Cardiac muscle cell (in vitro differentiated cells and primary cell): ENCODE measurements at regions not wholly inside any gene's neighbourhood (a gene's known extent, or its start where the extent isn't known, plus 50 kb on each side); places are given as distances from the start of the nearest gene placed in this dataset.
A peak's percentile ranks its signal among the peaks of the same experiment; 100 is the strongest.

ENCODE experiments used
- DNase-seq, 2 donors: peaks; one replicate each; pipeline versions ENCODE4 v3.0.0 to v3.0.0-alpha.2; 2010 to 2017; ENCODE audit warnings: low read depth in 1 of 2, low spot score in 1 of 2
- H3K27ac ChIP-seq: fragments of 200-600 bp; sonication (generic); 2 replicates; pipeline ENCODE4 v1.5.1; 2016
- H3K27me3 ChIP-seq: fragments of 200-600 bp; sonication (generic); 2 replicates; pipeline ENCODE4 v1.6.0; 2016; ENCODE audit warnings: control low read depth
- H3K36me3 ChIP-seq: fragments of 200-600 bp; sonication (generic); 2 replicates; pipeline ENCODE4 v1.5.1; 2016; ENCODE audit warnings: control low read depth
- H3K4me1 ChIP-seq: fragments of 200-600 bp; sonication (generic); 2 replicates; pipeline ENCODE4 v1.8.1; 2017; ENCODE audit warnings: low read depth, mild to moderate bottlenecking, mixed run types
- H3K4me3 ChIP-seq: fragments of 200-600 bp; sonication (generic); 2 replicates; pipeline ENCODE4 v1.5.1; 2016; ENCODE audit warnings: mild to moderate bottlenecking
- H3K9me3 ChIP-seq: fragments of 200-600 bp; sonication (generic); 2 replicates; pipeline ENCODE4 v1.5.1; 2017; ENCODE audit warnings: low read depth, mild to moderate bottlenecking, control low read depth
- TF ChIP-seq, protein P1 (sequence below): IDR thresholded peaks from 2 replicates; pipeline ENCODE4 v1.5.1; 2012; ENCODE audit warnings: low read depth, mild to moderate bottlenecking, low read length

DNA sequence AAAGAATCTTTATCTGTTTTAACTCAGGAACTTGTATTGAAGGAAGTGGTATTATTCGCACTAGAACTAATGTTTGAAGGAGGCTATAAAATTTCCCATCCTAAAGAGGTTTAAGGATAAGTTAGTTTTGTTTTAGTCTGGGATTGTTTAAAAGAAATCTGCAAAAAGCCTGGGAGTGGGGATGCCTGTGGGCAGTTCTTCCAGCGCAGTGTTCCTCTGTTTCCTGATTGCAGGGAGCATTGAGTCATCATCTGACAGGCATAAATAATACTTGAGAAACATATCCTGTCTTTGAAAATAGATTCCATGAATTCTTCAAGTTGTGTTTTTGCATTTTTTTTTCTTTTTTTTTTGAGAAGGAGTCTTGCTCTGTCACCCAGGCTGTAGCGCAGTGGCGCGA is 350.8 kb upstream of the PTBP2 start:
- TF ChIP-seq, protein P1, sequence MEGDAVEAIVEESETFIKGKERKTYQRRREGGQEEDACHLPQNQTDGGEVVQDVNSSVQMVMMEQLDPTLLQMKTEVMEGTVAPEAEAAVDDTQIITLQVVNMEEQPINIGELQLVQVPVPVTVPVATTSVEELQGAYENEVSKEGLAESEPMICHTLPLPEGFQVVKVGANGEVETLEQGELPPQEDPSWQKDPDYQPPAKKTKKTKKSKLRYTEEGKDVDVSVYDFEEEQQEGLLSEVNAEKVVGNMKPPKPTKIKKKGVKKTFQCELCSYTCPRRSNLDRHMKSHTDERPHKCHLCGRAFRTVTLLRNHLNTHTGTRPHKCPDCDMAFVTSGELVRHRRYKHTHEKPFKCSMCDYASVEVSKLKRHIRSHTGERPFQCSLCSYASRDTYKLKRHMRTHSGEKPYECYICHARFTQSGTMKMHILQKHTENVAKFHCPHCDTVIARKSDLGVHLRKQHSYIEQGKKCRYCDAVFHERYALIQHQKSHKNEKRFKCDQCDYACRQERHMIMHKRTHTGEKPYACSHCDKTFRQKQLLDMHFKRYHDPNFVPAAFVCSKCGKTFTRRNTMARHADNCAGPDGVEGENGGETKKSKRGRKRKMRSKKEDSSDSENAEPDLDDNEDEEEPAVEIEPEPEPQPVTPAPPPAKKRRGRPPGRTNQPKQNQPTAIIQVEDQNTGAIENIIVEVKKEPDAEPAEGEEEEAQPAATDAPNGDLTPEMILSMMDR = no peak
- H3K27ac ChIP-seq = no peak overlapping the region
- DNase-seq = peak in 1 of 2 donors; percentile 93

DNA sequence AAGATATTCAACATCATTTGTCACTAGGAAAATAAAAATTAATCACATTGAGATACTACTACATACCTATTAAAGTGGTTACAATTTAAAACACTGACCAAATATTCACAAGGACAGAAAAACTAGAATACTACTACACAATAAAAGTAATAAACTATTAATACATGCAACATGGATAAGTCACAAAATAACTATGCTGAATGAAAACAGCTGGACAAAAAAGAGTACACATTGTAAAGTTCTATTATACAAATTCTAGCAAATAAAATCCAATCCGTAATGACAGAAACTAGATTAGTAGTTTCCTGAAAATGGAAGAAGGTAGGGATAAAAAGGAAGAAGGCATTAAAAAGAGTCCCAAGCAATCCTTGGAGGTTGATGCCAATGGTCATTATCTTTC is 348.7 kb upstream of the PTBP2 start:
- Histone ChIP-seq H3K36me3 (no peaks in the 10 kb centered on the region), H3K27me3 (no peaks in the 10 kb centered on the region), H3K4me1 (no peaks in the 10 kb centered on the region), H3K27ac (no peak overlapping the region), H3K4me3 (no peak overlapping the region), H3K9me3 (no peaks in the 10 kb centered on the region)
- TF ChIP-seq, protein P1 = no peak
- DNase-seq = no peak

More for the DNA sequence above, 350.8 kb upstream of the PTBP2 start:
- Histone ChIP-seq H3K36me3 (no peaks in the 10 kb centered on the region), H3K27me3 (no peaks in the 10 kb centered on the region), H3K9me3 (no peaks in the 10 kb centered on the region), H3K4me1 (no peaks in the 10 kb centered on the region), H3K4me3 (no peak overlapping the region)

DNA sequence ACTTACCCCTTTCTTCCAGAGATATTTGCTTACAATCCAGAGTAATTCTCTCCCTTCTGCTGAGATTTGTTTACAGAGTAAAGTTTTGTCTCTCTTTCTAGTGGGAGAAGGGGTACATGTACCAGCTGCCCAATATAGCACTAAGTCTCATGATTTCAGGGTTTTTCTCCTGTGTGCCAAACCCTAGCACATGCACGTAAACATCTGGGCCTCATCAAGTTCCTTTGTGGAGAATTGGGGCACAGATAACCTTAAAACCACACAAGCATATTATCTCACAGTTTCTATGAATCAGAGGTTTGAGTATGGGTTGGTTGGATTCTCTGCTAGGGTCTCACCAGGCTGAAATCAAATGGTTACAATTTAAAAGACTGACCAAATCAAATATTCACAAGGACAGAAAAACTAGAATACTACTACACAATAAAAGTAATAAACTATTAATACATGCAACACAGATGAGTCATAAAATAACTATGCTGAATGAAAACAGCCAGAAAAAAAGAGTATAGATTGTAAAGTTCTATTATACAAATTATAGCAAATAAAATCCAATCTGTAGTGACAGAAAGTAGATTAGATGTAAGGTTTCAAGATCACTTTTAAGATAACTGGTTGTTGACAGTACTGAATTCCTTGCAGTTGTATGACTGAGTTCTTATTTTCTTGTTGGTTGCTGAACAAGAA is 347.4 kb upstream of the PTBP2 start:
- no peak overlapping the region for H3K27ac ChIP-seq
- peak in 1 of 2 donors; percentile 67 for DNase-seq
- no peaks in the 10 kb centered on the region for H3K27me3 ChIP-seq
- H3K9me3 ChIP-seq = no peaks in the 10 kb centered on the region
- no peak overlapping the region for H3K4me3 ChIP-seq
- TF ChIP-seq, protein P1 = no peak
- no peaks in the 10 kb centered on the region for H3K4me1 ChIP-seq
- H3K36me3 ChIP-seq = no peaks in the 10 kb centered on the region

DNA sequence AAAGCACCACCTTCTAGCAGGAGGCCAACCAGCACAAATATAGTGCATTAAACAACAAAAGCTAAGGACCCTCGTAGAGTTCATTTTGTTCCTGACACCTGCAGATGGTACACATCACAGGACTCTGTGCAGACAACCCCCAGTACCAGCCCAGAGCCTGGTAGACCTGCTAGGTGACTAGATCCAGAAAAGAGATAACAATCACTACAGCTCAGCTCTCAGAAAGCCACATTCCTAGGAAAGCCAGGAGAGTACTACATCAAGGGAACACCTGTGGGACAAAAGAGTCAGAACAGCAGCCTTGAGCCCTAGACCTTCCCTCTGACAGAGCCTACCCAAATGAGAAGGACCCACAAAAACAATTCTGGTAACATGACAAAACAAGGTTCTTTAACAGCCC is 344.7 kb upstream of the PTBP2 start:
- H3K4me3 ChIP-seq = no peak overlapping the region
- no peaks in the 10 kb centered on the region for H3K27me3 ChIP-seq
- no peaks in the 10 kb centered on the region for H3K4me1 ChIP-seq
- TF ChIP-seq, protein P1 = no peak
- H3K9me3 ChIP-seq = no peaks in the 10 kb centered on the region
- H3K36me3 ChIP-seq = no peaks in the 10 kb centered on the region
- no peak overlapping the region for H3K27ac ChIP-seq
- DNase-seq = no peak

GRCh38 chr1:96384611-96385010 is 337.0 kb upstream of the PTBP2 start:
- TF ChIP-seq, protein P1 = no peak
- H3K27ac ChIP-seq = no peak overlapping the region
- no peaks in the 10 kb centered on the region for H3K9me3 ChIP-seq
- no peaks in the 10 kb centered on the region for H3K4me1 ChIP-seq
- no peak for DNase-seq
- H3K36me3 ChIP-seq = no peaks in the 10 kb centered on the region
- H3K4me3 ChIP-seq = no peak overlapping the region
- H3K27me3 ChIP-seq = no peaks in the 10 kb centered on the region
